Neuronal stem cell (in vitro differentiated cells): ENCODE measurements at regions not wholly inside any gene's neighbourhood (a gene's known extent, or its start where the extent isn't known, plus 50 kb on each side); places are given as distances from the start of the nearest gene placed in this dataset.

Experiments
- DNase-seq: peaks from one replicate; pipeline ENCODE4 v3.0.0-alpha.2; 2013; ENCODE audit warnings: low spot score
- H2AFZ ChIP-seq: one replicate; pipeline ENCODE4 v1.6.1; 2013; ENCODE audit warnings: mild to moderate bottlenecking, low read length, inconsistent platforms
- H2AK5ac ChIP-seq: 2 replicates; pipeline ENCODE4 v1.6.1; 2013; ENCODE audit warnings: low read depth, mild to moderate bottlenecking, inconsistent platforms, low read length, moderate library complexity, mixed read lengths
- H2BK120ac ChIP-seq: 2 replicates; pipeline ENCODE4 v1.6.1; 2013; ENCODE audit warnings: low read depth, mild to moderate bottlenecking, inconsistent platforms, low read length, moderate library complexity, mixed read lengths
- H2BK12ac ChIP-seq: one replicate; pipeline ENCODE4 v1.6.1; 2013; ENCODE audit warnings: low read length, inconsistent platforms
- H2BK15ac ChIP-seq: 2 replicates; pipeline ENCODE4 v1.6.1; 2013; ENCODE audit warnings: mild to moderate bottlenecking, low read length, inconsistent platforms, mixed read lengths
- H2BK5ac ChIP-seq: one replicate; pipeline ENCODE4 v1.6.1; 2013; ENCODE audit warnings: inconsistent platforms, mild to moderate bottlenecking, low read length, moderate library complexity
- H3K14ac ChIP-seq: one replicate; pipeline ENCODE4 v1.6.1; 2013; ENCODE audit warnings: low read length, inconsistent platforms
- H3K18ac ChIP-seq: 2 replicates; pipeline ENCODE4 v1.6.1; 2013; ENCODE audit warnings: low read length, inconsistent platforms
- H3K23ac ChIP-seq: 2 replicates; pipeline ENCODE4 v1.6.1; 2013; ENCODE audit warnings: low read depth, mild to moderate bottlenecking, mixed read lengths, low read length, inconsistent platforms; ENCODE audit not compliant: poor library complexity
- H3K27ac ChIP-seq: replicated peaks from 3 replicates; pipeline ENCODE4 v1.5.1; 2013; ENCODE audit warnings: low read length, inconsistent platforms
- H3K27me3 ChIP-seq, 3 experiments: 2 replicates each; pipeline ENCODE4 v1.6.1; 2013; ENCODE audit warnings: low read length in 3 of 3, mild to moderate bottlenecking in 2 of 3, inconsistent platforms in 1 of 3, low read depth in 1 of 3, mixed read lengths in 1 of 3, moderate library complexity in 1 of 3; ENCODE audit not compliant: control insufficient read depth in 3 of 3, insufficient read depth in 3 of 3
- H3K36me3 ChIP-seq, 2 donors: replicated peaks in 1 of 2; 2 replicates each; pipeline ENCODE4 v1.6.1; 2013; ENCODE audit warnings: low read length in 2 of 2; ENCODE audit not compliant: control insufficient read depth in 2 of 2, insufficient read depth in 2 of 2
- H3K4ac ChIP-seq: 2 replicates; pipeline ENCODE4 v1.6.1; 2013; ENCODE audit warnings: inconsistent platforms, mild to moderate bottlenecking, low read length, moderate library complexity
- H3K4me1 ChIP-seq, 2 donors: 1 replicate in 1 of 2; 2 replicates in 1 of 2; pipeline ENCODE4 v1.6.1; 2013; ENCODE audit warnings: low read length in 2 of 2, low read depth in 1 of 2; ENCODE audit not compliant: control insufficient read depth in 2 of 2, insufficient read depth in 1 of 2
- H3K4me2 ChIP-seq: one replicate; pipeline ENCODE4 v1.6.1; 2013; ENCODE audit warnings: mild to moderate bottlenecking, low read length, inconsistent platforms; ENCODE audit not compliant: insufficient read depth, poor library complexity, severe bottlenecking
- H3K4me3 ChIP-seq, 2 donors: 2 replicates each; pipeline ENCODE4 v1.5.1; 2013; ENCODE audit warnings: low read length in 2 of 2, mild to moderate bottlenecking in 2 of 2, inconsistent platforms in 1 of 2, moderate library complexity in 1 of 2
- H3K79me1 ChIP-seq: one replicate; pipeline ENCODE4 v1.6.1; 2013; ENCODE audit warnings: low read depth, mild to moderate bottlenecking, inconsistent platforms, low read length, moderate library complexity
- H3K9ac ChIP-seq: one replicate; pipeline ENCODE4 v1.6.1; 2013; ENCODE audit warnings: mild to moderate bottlenecking, low read depth, low read length, inconsistent platforms; ENCODE audit not compliant: poor library complexity
- H3K9me3 ChIP-seq, 2 donors: replicated peaks in 1 of 2; 2 replicates each; pipeline versions ENCODE3 to v1.6.1; 2013; ENCODE audit warnings: low read length in 2 of 2, mild to moderate bottlenecking in 2 of 2, inconsistent platforms in 1 of 2, low read depth in 1 of 2, mixed read lengths in 1 of 2, moderate library complexity in 1 of 2; ENCODE audit not compliant: control insufficient read depth in 2 of 2, insufficient read depth in 1 of 2
- H4K8ac ChIP-seq: one replicate; pipeline ENCODE4 v1.6.1; 2013; ENCODE audit warnings: low read depth, mild to moderate bottlenecking, inconsistent platforms, low read length, moderate library complexity
- H4K91ac ChIP-seq: one replicate; pipeline ENCODE4 v1.6.1; 2013; ENCODE audit warnings: low read length, low read depth, mild to moderate bottlenecking, inconsistent platforms; ENCODE audit not compliant: poor library complexity
- WGBS, 2 donors: extraction: QIAGEN DNeasy Blood & Tissue Kit; methylation state at CpG; one replicate each; pipeline ENCODE4 v1.1.7; 2013; ENCODE audit warnings: missing lambda C conversion rate in 2 of 2, mixed read lengths in 1 of 2; ENCODE audit not compliant: insufficient read length in 2 of 2, insufficient replicate concordance in 1 of 2; ENCODE audit errors: extremely low coverage in 2 of 2; 5-methylcytosine and 5-hydroxymethylcytosine counted together

DNA sequence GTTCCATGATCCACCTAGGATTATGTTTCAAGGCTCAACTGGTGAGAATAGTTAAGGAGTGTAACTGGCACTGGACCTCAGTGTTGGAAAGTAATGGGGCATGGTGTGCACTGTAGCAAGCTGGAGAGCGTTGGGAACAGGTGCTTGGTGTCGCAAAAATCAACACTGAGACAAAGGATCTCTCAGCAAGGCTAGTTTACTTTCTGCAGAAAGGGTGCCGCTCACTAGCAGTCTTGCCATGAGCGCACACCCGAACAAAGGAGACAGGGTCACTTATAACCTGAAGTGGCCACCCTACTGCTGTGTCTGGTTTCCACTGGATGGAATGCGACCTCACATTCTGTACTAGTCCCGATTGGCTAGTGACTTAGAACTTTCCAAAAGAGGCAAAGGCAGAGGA lies 133.2 kb downstream of the TMEM17 start:
- H2AK5ac ChIP-seq = no peak overlapping the region
- no peak overlapping the region for H3K27ac ChIP-seq
- H3K4me1 ChIP-seq = no peaks in the 10 kb centered on the region
- H3K9me3 ChIP-seq = peaks cover 2 to 7% of the 10 kb centered on the region in 2 donors
- H3K14ac ChIP-seq = no peak overlapping the region
- H3K36me3 ChIP-seq = no peaks in the 10 kb centered on the region
- no peak overlapping the region for H2BK5ac ChIP-seq
- no peak overlapping the region for H2AFZ ChIP-seq
- no peaks in the 10 kb centered on the region for H3K79me1 ChIP-seq
- no peak overlapping the region for H3K23ac ChIP-seq
- H4K91ac ChIP-seq = no peak overlapping the region
- no peak overlapping the region for H2BK12ac ChIP-seq
- H3K4ac ChIP-seq = no peak overlapping the region
- H4K8ac ChIP-seq = no peak overlapping the region
- no peak overlapping the region for H3K4me3 ChIP-seq
- no peak overlapping the region for H3K9ac ChIP-seq
- no peak overlapping the region for H3K18ac ChIP-seq
- no CpG with 5 or more reads among the region's 7 CpGs for WGBS, 2 donors
- no peak for DNase-seq
- H2BK15ac ChIP-seq = no peak overlapping the region
- no peak overlapping the region for H3K4me2 ChIP-seq
- no peaks in the 10 kb centered on the region for H3K27me3 ChIP-seq
- H2BK120ac ChIP-seq = no peak overlapping the region

DNA sequence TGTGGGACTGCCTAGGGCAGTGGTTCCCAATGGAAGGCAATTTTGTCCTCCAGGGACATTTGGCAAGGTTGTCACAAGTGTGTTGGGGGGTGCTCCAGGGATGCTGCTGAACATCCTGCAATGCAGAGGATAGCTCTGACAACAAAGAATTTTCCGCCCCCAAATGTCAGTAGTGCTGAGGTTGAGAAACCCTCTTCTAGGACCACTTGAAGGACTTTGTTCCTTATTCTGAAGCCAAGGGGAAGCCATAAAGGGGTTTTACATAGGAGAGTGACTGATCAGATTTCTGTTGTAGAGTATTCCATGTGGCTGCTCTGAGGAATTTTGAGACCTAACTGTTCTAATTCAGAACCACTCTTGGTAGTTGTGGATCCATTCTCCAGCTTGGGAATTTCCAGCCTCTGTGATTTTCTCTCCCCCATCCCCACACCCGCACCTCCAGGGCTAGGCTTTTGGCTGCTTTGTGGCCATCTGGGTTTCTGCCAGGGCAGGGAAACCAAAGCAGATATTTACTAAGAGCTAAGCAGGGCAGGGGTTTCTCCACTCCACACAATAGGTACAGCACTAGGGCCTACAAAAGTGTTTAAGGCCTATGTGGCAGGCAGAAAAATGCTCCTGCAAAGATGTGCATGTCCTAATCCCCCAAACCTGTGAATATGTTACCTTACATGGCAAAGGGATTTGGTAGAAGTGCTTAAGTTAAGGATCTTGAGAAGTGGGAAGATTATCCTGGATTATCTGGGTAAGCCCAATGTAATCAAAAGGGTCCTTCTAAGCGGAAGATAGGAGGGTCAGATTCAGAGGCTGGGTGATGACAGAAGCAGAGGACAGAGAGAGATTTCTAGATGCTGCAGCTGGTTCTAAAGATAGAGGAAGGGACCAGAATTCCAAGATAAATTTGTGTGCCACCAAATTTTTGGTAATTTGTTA lies 135.4 kb downstream of the TMEM17 start:
- Histone ChIP-seq H3K18ac (no peak overlapping the region), H3K27me3 (no peaks in the 10 kb centered on the region), H3K4me1 (no peaks in the 10 kb centered on the region), H3K23ac (no peak overlapping the region), H3K9me3 (peaks cover 2 to 7% of the 10 kb centered on the region in 2 donors), H3K14ac (no peak overlapping the region), H3K36me3 (no peaks in the 10 kb centered on the region), H2BK5ac (no peak overlapping the region), H2AK5ac (no peak overlapping the region), H4K91ac (no peak overlapping the region), H3K9ac (no peak overlapping the region), H3K27ac (no peak overlapping the region), H3K79me1 (no peaks in the 10 kb centered on the region), H2BK12ac (no peak overlapping the region), H2AFZ (no peak overlapping the region), H3K4ac (no peak overlapping the region), H4K8ac (no peak overlapping the region), H2BK120ac (no peak overlapping the region), H2BK15ac (no peak overlapping the region), H3K4me2 (no peak overlapping the region), H3K4me3 (no peak overlapping the region)
- no peak for DNase-seq
- WGBS, 2 donors = no CpG with 5 or more reads among the region's 3 CpGs

DNA sequence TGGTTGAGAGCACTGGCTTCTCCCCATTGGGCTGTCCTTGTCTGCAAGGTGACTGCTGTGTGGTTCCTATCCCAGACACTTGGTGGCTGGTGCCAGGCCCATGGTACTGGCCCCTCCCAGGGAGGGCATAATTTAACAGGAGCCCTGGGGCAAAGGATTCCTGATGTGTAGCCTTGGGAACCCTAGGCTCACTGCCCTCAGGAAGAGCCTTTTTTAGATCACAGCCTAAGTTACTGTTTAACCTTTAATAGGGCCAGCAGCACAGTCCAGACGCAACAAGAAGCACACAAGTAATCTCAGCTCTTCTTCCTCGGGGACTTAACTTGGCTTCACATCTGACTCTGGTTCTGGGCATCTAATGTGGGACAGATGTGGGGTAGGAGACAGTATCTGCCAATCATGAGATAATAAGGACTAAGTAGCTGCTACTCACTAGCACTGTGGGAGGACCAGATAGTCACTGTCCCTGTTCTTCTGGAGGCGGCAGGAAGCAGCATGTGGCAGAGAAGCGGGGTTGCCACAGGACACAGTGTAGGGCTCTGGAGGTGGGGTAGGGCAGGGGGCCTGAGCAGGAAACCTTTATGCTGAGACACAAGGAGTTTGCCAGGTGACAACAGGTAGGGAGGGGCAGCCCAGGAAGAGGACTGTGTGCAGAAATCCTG lies 136.3 kb downstream of the TMEM17 start:
- H2BK12ac ChIP-seq = peak overlapping the region; percentile 51
- H2BK15ac ChIP-seq = no peak overlapping the region
- H3K4me1 ChIP-seq = peaks cover 0 to 3% of the 10 kb centered on the region in 2 donors
- no peak overlapping the region for H3K4me3 ChIP-seq
- peaks cover 2 to 7% of the 10 kb centered on the region in 2 donors for H3K9me3 ChIP-seq
- H3K14ac ChIP-seq = peak overlapping the region; percentile 60
- no peaks in the 10 kb centered on the region for H3K36me3 ChIP-seq
- no peaks in the 10 kb centered on the region for H3K27me3 ChIP-seq
- no peak overlapping the region for H3K27ac ChIP-seq
- H2BK5ac ChIP-seq = no peak overlapping the region
- H3K79me1 ChIP-seq = no peaks in the 10 kb centered on the region
- H3K4me2 ChIP-seq = no peak overlapping the region
- H3K23ac ChIP-seq = no peak overlapping the region
- no peak overlapping the region for H3K9ac ChIP-seq
- no peak overlapping the region for H2BK120ac ChIP-seq
- no peak overlapping the region for H4K8ac ChIP-seq
- H3K4ac ChIP-seq = no peak overlapping the region
- H4K91ac ChIP-seq = no peak overlapping the region
- H3K18ac ChIP-seq = no peak overlapping the region
- H2AK5ac ChIP-seq = no peak overlapping the region
- H2AFZ ChIP-seq = no peak overlapping the region
- DNase-seq = no peak
- no CpG with 5 or more reads among the region's 4 CpGs for WGBS, 2 donors

DNA sequence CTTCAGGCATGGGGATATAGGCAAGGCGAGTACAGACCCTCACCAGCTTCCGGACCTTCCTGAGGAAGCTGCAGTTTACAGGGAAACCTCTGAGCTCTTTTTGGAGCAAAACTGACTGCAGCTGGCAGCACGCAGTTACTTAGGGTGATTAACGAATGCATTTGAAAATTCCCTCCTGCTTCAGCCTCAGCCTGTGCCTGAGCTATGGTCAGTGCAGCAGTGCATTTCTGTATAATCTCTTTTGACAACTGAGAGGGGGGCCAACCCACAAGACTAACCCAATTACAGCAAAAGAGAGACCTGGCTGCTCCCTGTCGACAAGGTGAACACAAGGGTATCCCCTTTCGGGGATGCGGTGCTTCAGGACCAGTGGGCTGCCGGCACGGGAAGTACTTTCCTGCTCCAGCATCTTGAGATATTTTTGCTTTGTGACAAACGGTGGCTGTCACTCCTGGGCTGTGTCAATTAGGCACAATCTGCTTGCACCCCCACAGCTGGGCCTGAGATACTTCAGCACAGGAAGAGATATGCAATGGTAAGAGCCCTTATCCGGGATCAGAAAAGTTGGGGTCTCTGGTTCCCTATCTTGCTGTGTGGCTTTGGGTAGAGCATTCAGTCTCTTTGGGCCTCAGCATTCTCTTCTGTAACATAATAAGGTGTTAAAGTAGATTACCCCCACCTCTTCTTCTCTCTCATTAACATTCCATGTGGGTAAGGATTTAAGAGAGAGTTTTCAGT lies 141.0 kb downstream of the TMEM17 start:
- no peak overlapping the region for H3K23ac ChIP-seq
- no peak overlapping the region for H2AK5ac ChIP-seq
- H2AFZ ChIP-seq = no peak overlapping the region
- no peak overlapping the region for H3K27ac ChIP-seq
- DNase-seq = no peak
- no peaks in the 10 kb centered on the region for H3K36me3 ChIP-seq
- H3K14ac ChIP-seq = no peak overlapping the region
- peaks cover 0 to 3% of the 10 kb centered on the region in 2 donors for H3K4me1 ChIP-seq
- no peak overlapping the region for H2BK120ac ChIP-seq
- no peak overlapping the region for H2BK5ac ChIP-seq
- H3K9me3 ChIP-seq = no peaks in the 10 kb centered on the region
- H4K8ac ChIP-seq = no peak overlapping the region
- no peak overlapping the region for H2BK12ac ChIP-seq
- H3K4me2 ChIP-seq = no peak overlapping the region
- peak overlapping the region; percentile 71 for H3K18ac ChIP-seq
- H2BK15ac ChIP-seq = no peak overlapping the region
- no peak overlapping the region for H3K4me3 ChIP-seq
- no peak overlapping the region for H3K9ac ChIP-seq
- no peaks in the 10 kb centered on the region for H3K27me3 ChIP-seq
- H4K91ac ChIP-seq = no peak overlapping the region
- WGBS, 2 donors = no CpG with 5 or more reads among the region's 11 CpGs
- no peak overlapping the region for H3K4ac ChIP-seq
- no peaks in the 10 kb centered on the region for H3K79me1 ChIP-seq
